Epidermal melanocyte (primary cell): ENCODE measurements at regions not wholly inside any gene's neighbourhood (a gene's known extent, or its start where the extent isn't known, plus 50 kb on each side); places are given as distances from the start of the nearest gene placed in this dataset.
"Not testable (repeated sequence)": the region's sequence is repeated elsewhere in the genome, so short reads cannot be mapped to it uniquely, and the experiment has no call there.

Experiments used
- DNase-seq: peaks from one replicate; pipeline ENCODE4 v3.0.0; 2011; ENCODE audit warnings: low spot score; ENCODE audit not compliant: insufficient read length

DNA sequence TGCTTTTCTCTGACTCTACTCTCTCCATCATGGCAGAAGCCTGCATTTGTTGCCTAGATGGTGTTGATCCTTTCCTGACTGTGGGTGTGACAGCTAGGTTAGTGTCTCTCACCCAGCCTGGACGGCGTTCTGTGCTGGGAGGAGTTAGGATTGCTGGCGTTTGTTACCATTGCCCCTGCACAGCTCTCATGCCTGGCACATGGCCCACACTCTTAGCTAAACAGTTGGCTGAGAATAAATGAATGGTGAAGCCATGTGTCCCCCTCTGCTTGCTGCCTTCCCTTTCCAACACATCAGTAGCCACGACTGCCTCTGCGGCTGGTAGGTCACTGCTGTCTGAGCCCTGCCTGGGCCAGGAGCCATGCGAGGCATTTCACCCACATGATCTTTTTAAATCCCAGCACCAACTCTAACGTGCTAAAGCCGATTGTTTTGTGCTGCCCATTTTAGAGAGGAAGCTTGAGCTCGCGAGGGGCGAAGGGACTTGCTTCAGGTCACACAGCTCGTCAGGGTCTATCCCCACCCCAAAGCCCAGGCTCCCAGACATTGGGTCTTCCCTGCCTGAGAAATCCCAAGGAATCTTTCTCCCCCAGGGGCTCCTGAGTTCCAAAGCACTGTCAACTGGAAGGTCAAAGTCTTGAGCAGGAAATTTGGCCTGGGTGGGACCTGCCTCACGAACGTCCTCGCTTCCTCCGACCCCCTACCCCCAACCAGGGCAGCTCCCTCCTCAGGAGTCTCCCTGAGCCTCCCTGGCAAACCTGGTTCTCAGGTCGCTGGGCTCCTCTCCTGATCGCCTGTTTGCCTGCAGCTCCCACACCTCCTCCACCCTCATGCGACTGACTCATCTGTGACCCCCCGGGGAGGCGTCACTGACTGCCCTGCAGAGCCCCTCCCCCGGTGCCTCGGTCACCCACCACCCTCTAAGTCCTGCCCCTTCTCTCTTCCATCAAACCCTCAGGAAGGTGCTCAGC is 271.7 kb upstream of the C1orf174 start:
- no peak for DNase-seq

DNA sequence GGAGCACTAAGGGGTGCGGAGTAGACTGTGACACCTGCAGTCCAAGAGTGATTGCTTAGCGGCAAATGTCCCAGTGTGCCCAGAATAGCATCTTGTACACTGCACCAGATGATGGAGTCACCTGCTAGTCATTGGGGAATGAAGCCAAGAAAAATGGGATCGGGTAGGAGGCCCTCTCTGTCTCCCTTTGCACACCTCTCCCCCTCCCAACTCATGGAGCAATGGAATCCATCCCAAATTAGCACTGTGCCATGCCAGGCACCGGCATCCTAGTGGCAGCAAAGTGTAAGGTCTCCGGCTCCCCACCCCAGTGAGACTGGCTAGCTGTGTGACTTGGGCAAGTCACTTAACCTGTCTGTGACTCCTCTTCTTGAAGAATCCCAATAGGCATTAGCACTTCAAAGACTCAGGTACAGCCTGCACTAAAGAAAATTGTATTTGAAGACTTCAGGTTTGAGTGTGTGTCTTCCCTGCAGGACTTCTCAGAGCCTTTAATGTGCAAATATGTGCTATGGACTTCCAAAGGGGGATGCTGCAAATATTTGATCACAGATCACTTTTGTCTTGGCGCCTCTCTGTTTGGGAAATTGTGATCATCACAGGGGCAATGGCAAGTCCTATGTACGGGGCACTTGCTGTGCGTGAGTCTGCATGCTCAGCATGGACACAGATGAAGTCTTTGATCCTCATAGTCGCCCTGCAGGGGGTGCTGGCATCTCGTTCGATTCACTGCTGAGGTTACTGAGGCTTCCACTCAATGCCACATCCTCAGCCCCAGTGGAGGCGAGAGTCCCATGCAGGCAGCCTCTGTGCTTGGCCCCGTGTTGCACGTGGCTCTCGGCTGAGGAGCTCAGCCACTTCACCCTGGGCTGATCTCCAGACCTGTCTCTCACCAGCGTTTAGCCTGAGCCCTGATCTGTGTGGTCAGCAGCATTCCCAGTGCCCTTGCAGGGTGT is 272.9 kb upstream of the C1orf174 start:
- no peak for DNase-seq

DNA sequence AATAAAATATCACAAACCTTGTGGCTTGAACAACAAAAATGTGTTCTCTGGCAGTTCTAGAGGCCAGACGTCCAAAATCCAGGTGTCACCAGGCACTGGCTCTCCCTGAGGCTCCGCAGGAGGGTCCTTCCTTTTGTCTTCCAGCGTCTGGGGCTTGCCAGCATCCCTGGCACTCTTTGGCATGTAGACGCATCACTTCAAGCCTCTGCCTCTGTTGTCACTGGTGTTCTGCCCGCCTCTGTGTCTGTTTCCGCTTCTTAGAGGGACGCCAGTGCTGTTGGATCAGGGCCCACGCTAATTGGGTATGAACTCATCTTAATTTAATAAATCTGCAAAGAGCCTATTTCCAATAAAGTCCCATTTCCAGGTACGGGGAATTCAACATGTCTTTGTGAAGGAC is 273.7 kb upstream of the C1orf174 start:
- no peak for DNase-seq

DNA sequence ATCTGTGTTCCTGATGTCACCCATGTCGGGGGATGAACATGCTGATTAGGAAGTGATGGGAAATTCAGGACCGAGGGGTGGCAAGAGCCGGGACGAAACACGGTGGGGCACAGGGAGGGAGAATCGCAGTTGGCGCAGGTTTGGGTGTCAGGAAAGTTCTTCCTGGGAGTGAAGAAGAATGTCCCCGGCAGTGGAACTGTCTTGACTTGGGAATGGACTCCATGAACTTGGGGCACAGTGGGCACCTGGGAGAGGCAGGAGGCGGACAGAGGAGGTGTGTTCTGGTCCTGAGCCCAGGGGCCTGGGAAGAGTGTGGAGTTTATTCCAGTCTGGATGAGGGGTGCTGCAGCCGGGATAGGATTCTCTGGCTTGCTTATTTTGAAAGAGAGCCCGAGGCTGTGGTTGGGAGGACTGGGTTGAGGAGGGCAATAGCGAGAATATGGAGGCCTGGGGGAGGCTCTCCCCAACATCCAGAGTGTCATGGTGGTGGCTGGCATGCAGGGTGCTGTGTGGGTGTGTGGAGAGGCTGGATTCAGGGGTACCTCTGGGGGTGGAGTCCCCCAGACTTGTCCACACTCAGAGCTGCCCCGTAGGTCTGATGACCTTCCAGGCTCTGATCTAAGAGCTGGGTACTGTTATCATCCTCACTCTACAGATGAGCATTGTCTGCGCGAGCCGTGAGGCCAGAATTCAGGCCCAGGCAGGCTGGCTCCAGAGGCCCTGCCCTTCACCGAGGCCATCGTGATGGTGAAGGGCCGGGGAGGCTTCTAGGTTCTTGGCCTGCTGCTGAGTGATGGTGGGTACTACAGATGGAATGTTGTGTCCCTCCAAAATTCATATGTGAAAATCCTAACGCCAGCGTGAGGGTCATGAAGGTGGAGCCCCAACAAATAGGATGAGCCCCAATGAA is 274.5 kb upstream of the C1orf174 start:
- no peak for DNase-seq

DNA sequence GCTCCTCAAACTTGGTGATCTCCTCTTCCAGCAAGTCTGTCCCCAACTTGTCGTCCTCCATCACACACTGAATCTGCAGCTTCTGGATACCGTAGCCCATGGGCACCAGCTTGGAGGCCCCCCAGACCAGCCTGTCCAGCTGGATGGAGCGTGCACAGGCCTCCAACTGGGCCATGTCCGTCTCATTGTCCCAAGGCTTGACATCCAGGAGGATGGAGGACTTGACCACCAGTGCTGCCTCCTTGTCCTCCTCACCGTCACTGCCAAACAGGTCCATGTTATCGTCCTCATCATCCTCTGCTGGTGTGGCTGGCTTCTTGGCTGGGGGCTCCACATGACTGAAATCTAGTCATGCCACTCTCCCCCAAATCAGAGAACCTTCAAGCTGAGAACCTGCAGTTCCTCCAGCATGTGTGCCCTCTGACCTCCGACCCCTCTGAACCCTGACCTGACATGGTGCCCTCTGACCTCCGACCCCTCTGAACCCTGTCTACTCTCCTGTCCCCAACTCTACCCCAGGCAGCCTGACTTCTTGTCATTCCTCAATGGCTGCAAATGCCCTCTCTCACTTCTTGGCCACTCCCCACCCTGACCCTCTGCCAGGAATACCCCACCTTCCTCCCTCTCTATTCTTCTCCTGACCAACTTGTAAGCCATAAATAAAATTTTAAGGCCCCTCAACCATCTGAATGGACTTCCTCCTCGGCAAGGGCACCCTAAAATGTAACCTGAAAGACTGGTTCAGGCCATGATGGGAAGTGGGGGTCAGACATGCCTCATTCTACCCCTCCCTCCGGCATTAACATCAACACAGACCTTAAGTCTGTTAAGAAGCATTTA is 275.7 kb upstream of the C1orf174 start:
- no peak for DNase-seq

DNA sequence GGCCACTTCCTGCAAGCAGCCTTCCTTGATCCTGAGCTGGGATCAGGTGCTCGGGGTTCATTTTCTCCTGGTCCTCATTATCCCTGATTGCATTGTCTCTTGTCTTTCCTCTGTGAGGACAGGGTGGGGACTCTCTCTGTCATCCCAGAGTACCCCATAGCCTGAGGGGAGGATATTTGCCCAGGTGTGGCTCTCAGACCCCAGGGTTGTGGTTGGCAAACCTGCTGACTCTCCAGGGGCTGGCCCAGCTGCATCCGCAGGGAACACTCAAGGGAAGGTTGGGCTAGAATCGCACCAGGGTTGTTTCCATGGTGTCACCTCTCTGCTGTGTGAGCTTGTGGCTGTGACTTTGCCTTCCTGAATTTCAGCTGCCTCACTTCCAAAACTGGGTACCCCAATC is 276.8 kb upstream of the C1orf174 start:
- DNase-seq, result no peak

DNA sequence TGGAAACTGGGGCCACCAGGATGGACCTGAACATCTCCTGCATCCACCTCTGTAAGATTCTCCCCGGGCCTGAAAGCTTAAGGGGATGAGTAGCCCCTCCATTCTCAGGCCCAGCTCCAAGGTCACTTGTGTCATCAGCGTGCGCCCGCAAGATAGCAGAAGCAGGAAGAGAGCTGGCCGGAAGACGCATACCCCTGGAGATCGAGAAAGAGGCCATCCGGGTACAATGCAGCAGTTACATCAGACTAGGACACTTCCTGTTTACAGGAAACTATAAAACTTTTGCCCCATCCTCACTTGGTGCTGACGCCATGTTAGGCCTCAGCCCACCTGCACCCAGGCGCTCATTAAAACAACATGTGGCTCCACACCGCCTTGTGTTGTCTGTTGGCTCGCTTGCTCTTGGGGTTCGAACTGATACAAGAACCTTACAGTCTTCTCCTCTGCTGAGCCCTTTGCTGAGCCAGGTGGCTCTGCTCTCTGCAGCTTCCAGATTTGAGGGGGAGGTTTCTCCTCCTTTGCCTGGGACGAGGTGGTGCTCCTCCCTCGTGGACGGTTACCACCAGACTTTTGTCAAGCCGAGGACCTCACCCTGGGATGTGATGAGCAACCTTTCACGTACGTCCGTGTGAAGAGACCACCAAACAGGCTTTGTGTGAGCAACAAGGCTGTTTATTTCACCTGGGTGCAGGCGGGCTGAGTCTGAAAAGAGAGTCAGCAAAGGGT is 277.5 kb upstream of the C1orf174 start:
- DNase-seq, result no peak

DNA sequence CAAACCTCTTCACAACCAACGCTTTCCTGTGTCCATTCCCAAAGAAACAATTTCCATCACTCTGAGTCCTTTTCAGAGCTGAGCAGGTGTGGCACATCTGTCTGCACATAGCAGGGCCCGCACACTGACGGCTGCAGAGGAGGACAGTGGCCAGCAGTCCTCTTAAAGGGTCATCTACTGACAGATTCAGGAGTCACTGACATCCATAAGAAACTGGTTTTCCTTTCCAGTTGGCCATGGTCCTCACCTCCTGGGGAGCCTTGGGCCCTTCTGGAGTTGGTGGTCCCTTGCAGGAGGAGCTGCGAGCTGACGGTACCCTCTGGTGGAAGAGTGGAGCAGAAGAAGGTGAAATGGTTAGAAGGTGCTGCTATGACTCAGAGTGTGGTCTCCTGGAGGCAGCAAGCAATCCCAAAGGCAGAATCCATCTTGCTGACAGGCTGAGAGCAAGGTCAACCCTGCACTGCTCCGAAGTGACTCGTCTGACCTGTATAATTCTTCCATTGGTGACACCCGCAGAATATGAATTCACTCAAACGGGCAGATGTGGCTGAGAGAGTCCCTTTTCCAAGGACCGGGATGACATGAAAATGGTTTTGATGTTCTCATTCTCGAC is 278.5 kb upstream of the C1orf174 start:
- no peak for DNase-seq

DNA sequence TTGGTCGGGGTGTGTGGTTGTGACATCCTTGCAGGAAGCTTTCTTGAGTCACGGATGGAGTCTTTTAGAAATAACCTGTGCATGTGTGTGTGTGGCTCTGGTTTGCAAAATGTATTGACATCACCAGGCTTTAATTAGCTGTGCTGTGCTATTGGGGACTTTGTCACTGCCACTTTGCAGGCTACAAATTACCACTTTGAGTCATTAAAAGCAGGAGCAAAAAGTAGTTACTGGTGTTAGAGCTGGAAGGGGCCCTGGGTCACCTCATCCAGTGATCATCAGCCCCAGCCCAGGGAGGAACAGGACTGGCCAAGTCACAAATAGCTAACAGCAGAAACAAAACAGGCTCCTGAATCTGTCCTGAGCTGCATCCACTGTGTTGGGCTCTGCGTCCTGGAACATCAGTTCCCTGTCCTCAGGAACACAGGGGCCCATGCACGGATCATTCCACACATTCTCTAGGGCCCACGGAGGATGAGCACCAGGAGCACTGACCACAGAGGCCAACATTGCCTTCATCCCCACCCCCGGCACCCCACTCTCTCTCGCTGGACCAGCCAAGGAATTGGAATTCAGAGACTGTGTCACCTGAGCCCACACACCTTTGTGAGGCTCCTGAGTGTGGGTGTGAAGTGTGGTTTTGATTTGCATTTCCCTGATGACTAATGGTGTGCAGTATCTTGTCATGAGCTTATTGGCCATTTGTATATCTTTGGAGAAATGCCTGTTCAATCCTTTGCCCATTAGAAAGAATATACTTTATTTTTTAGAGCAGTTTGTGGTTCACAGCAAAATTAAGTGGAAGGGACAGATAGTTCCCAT is 280.1 kb upstream of the C1orf174 start:
- no peak for DNase-seq

DNA sequence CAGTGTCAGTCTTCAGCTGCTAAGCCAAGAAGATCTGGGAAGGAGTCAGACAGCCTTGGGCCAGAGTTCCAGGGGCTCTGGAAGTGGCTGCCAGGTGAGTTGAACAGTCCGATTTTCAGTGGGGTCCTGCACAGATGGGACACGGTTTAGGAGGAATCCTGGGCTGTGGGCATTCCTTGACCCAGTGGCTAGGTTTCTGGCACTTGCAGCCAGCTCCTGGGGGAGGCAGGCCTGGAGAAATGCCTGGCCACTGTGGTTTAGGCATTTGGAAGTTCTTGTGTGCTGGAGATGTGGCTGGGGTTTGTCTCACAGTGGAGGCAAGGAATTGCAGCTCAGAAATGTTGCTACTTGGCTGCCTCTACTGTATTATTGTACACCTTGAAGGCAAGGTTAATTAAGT is 286.4 kb upstream of the C1orf174 start:
- DNase-seq, result not testable (repeated sequence)

DNA sequence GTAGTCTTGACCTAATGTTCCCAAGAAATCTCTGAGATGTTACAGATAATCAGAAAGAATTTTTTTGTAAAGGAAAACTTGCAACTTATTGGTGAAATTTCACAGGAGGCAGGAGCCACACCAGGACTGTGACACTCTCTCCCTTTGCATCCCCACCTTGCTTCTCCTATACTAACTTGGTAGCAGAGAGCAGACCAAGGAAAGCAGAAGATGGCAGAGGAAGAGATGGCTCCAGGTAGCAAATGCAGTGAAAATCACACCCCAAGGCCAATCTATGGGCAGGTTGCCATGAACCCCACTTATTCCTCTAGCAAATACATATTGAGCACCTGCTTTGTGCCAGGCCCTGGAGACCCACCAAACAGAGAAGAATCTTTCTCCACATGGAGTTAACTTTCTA is 303.4 kb upstream of the C1orf174 start:
- DNase-seq, result no peak

DNA sequence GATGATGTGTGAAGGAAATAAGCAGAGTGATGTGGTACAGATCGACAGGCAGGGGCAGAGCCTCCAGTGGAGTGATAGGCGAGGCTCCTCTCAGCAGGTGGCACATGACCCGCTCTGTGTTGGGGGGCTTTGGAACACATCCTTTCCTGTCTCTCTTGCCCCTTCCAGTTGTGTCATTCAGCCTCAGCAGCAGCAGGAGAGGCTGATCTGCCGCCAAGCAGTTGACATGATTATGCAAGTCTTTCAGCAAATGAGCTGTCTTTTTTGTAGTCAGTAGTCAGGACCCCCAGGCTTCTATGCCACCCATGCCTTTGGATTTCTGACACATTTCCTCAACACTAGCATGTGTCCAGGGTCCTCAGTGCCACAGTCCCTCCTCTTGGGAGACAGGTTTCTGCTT is 307.1 kb upstream of the C1orf174 start:
- DNase-seq, result no peak

DNA sequence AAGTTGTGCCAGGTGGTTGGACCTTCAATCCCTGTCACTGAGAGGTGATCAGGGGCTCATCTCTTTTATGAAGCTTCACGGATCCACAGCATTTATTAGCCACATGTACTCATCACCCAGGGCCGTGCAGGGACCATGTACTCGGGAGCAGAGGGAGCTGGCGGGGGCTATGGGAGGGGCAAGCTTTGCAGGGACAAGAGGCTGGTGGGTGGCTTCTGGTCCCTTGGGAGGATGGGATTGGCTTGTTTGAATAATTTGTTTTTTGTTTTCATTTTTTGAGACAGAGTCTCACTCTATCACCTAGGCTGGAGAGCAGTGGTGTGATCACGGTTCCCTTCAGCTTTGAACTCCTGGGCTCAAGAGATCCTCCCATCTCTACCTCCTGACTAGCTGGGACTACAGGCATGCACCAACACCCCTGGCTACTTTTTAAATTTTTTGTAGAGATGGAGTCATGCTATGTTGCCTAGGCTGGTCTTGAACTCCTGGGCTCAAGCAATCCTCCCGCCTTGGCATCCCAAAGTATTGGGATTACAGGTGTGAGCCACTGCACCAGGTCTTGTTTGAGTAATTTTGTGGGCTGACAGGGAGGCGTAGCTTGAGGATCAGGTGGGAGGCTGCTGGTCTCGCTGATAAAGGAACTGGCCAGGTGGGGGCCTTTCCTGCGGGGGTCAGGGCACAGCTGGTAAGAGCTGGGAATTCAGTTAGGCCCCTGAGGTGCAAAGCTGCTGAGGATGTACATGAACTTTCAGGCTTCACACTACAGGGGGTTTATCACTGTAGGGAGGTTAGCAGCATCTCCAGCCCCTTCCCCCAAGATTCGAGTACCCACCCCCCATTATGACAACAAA is 308.0 kb upstream of the C1orf174 start:
- no peak for DNase-seq

DNA sequence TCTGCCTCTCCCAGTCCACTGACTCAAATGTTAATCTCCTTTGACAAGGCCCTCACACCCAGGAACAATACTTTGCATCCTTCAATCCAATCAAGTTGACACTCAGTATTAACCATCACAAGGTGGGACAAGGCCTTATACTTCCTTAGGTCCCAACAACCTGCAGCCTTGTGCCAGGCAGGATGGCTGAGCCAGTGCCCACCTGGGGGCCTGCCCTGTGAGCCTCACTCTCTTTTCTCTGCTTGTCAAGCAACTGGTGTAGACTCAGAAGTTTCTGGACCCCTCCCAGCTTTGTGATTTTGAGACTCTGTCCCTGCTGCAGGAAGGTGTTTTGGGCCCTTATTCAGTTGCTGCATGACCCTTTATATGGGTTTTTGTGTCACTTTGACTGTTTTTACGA is 310.0 kb upstream of the C1orf174 start:
- no peak for DNase-seq

DNA sequence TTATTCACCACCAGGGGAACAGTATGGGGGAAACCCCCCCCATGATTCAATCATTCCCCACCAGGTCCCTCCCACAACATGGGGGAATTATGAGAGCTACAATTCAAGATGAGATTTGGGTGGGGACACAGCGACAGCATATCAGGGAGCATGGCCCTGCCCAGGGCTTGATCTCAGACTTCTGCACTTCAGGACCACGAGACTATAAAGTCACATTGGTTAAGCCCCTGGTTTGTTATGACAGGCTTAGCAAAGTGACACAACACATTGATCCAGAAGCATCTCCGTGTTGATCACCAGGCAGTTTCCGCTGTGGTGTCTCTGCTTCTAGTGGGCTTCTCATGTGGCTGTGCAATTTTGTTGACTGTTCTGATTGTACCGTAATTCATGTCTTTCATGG is 312.7 kb upstream of the C1orf174 start:
- no peak for DNase-seq

DNA sequence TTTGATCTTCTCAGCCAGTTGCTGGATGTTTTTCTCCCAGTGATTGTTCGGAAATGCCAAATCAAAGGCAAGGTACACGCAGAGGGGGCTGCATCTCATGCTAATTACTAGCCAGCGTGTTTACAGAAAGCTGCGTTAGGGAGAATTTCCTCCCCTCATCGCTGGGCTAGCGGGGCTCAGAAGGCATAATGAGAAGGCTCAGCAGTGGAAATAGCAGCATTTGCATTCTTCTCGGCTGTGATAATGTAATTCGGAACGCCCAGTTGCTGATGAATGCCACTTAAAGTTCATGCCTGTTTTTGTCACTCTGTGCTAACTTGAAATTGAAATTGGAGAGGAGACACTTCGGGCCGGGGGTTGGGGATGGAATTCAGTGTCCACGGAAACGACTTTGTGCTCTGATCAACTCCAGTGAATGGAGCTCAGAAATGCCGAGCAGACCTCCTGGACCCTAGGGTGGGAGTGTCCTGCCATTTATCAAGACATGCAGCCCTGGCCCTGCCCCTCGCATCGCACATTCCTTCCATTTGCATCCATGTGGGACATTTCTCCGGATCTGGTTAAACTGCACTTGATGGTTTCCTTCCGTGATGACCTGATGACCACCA is 313.4 kb upstream of the C1orf174 start:
- no peak for DNase-seq

DNA sequence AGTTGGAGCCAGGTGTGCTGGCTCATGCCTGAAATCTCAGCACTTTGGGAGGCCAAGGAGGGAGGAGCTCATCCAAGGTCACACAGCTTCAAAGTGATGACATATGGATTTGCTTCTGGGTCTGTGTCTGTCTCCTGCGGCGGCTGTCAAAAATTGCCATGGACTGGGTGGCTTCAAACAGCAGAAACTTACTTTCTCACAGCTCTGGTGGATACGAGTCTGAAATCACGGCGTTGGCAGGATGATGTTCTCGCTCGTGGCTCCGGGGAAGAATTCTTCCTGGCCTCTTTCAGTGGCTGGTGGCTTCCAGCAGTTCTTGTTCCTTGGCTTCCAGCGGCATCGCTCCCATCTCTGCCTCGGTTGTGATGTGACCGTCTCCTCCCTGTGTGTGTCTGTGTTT is 314.8 kb upstream of the C1orf174 start:
- no peak for DNase-seq
